GM10266 (cell line): ENCODE measurements at regions not wholly inside any gene's neighbourhood (a gene's known extent, or its start where the extent isn't known, plus 50 kb on each side); places are given as distances from the start of the nearest gene placed in this dataset.

ENCODE experiments used
- DNase-seq: peaks from one replicate; pipeline ENCODE4 v3.0.0; 2012; ENCODE audit errors: extremely low spot score
- TF ChIP-seq, protein P1 (sequence below): IDR thresholded peaks from 2 replicates; pipeline ENCODE4 v1.5.1; 2012; ENCODE audit warnings: mild to moderate bottlenecking, low read depth; ENCODE audit not compliant: control insufficient read depth, insufficient read depth; ENCODE audit errors: missing control alignments

DNA sequence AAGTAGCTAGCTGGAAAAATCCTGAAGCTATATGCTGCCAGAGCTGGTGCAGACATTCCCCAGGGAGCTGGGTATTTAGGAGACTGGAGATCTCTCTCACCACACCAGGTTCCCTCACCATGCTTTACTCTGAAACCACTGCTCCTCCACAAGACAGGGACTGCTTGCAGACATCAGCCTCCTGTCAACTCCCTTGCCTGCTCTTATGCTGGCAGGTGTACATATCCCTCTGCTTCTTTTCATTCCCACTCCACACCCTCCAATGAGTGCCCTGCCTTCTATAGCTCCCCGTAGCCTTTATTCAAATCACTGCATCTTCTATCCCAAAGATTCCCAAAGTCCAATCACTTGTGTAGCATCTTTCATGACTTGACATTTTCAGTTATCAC is 380.7 kb downstream of the NFIB start:
- no peak for DNase-seq
- TF ChIP-seq, protein P1, sequence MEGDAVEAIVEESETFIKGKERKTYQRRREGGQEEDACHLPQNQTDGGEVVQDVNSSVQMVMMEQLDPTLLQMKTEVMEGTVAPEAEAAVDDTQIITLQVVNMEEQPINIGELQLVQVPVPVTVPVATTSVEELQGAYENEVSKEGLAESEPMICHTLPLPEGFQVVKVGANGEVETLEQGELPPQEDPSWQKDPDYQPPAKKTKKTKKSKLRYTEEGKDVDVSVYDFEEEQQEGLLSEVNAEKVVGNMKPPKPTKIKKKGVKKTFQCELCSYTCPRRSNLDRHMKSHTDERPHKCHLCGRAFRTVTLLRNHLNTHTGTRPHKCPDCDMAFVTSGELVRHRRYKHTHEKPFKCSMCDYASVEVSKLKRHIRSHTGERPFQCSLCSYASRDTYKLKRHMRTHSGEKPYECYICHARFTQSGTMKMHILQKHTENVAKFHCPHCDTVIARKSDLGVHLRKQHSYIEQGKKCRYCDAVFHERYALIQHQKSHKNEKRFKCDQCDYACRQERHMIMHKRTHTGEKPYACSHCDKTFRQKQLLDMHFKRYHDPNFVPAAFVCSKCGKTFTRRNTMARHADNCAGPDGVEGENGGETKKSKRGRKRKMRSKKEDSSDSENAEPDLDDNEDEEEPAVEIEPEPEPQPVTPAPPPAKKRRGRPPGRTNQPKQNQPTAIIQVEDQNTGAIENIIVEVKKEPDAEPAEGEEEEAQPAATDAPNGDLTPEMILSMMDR = no peak

DNA sequence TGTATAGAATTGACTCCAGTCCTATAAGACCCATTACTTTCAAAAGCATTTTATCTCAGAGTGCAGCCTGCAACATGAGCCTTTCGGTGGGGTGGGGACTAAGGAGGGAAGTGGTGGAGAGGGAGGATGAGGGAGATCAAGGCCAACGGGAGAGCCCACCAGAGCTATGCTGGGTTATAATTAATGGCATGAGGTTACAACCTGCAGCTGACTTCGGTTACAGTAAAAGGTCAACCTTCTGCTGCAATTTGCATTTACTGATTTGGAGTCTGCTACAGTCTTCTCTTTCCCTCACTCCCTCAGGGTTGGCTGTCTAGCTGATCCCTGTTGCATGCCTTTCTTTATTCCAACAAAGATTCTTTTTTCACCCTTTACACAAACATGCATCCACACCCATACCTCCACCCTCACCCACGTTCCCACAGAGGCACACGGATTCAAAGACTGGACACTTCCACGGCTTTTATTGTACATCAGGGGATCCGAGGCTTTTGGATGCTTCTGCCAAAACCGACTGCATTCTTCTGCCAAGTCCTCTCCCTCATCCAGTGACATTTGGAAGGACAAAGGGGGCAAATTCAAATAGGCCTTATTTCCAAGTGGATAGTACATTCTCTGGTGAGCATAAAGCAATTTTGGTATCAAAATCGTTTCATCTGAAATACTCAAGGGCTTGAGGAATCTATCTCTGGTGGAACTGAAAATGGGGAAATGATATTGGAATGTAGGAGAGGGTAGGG is 381.2 kb downstream of the NFIB start:
- no peak for DNase-seq

DNA sequence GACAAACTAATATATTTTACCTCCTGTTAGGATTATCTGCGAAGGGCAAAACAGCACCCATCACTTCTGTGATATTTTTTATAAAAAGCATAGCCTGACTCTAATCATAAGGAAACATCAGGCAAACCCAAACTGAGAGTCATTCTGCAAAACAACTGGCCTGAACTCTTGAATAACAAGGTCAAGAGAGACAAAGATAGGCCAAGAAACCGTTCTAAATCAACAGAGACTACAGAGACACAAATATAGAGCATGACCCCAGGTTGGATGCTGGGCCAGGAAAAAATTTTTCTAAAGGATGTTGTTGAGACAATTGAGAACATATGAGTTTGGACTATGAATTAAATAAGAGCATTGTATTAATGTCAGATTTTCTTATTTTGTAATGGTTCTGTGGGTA is 384.9 kb downstream of the NFIB start:
- DNase-seq = no peak
- TF ChIP-seq, protein P1 = no peak

More for the DNA sequence above, 381.2 kb downstream of the NFIB start:
- TF ChIP-seq, protein P1 = no peak

DNA sequence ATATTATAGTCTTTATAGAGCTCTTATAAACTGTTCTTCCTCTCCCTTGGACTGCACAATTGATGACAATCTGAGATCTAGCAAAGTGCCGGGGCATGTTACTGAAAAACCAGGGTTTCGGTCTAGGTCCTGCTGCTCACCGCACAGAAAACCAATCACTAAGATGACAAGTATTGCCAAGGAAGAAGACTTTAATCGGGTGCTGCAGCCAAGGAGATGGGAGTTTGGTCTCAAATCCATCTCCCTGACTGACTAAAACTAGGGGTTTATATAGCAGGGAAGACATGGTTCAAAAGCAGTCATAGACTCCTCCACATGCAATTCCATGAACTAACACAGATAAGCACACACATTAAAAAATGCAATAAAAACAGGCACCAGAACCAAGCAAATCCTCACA is 390.6 kb downstream of the NFIB start:
- no peak for DNase-seq
- TF ChIP-seq, protein P1 = no peak

DNA sequence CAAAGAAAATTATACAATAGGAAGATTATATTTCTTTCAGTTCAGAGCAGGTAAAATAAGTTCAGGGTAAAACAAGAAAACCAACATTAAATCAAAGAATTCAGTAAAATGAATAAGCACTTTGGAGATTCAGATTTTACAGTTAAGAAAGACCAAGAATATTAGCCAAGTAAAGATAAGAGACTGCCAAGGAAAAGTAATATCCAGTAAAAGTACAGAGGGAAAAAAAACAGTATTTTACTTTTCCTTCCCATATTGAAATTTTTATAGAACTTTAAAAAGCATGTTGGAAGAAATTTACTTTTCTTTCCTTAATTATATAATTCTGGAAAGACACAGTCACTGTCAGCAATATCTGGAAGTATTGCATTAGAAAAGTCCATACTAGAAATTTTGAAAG is 393.4 kb downstream of the NFIB start:
- no peak for DNase-seq
- TF ChIP-seq, protein P1 = no peak

DNA sequence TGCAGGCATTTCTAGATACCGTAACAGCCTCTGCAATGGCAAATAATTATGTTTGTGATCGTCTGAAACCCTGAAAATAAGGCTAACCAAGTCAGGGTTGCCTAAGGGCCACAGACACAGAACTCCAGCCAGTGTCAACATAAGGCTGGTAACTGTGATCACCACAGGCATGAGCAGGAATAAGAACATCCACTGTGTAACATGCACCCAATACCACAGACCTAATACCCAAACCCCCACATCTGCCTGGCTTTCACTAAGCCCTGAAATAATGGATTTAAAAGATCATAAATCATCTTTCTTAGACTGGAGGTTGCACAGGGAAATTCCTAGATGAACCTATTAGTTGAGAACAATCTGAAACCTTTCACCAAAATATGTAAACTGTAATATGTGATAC is 394.5 kb downstream of the NFIB start:
- DNase-seq = no peak
- TF ChIP-seq, protein P1 = no peak

DNA sequence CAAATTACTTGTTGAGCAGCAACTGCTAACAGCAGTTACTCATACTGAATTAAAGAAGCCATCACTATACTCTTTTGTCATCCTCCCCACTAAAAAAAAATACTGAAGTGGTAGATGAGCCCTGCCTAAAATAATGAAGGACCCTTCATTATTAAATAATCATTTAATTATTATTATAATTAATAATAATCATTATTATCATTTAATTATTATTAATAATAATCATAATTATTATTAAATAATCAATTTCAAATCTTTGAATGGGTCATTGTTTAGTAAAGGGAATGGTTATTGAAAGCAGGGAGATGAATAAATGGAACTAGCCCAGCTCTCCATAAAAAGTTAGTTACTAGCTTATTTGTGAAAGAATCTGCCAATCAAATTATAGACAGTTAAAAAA is 396.4 kb downstream of the NFIB start:
- no peak for DNase-seq

More for the DNA sequence above, 396.4 kb downstream of the NFIB start:
- TF ChIP-seq, protein P1 = no peak
